Activated CD8-positive, alpha-beta T cell treated with anti-CD3 and anti-CD28 coated beads for 36 hours (primary cell): ENCODE measurements at regions not wholly inside any gene's neighbourhood (a gene's known extent, or its start where the extent isn't known, plus 50 kb on each side); places are given as distances from the start of the nearest gene placed in this dataset.

Source experiments
- ATAC-seq: fragments of 200-7000 bp; cut with Tn5 transposase; one replicate; pipeline ENCODE4 v1.10.0; 2021; ENCODE audit warnings: mild to moderate bottlenecking, moderate library complexity
- CTCF ChIA-PET: fragments of 350-600 bp; sonication (Branson Sonifier 250); formaldehyde crosslinking; loops from one replicate; lab custom pipeline; 2021; ENCODE audit warnings: antibody characterized with exemption; lab: Charles Lee
- POLR2A ChIA-PET: fragments of 350-600 bp; sonication (Branson Sonifier 250); formaldehyde crosslinking; loops from one replicate; lab custom pipeline; 2021; ENCODE audit warnings: antibody characterized with exemption; lab: Charles Lee
- DNase-seq: peaks from one replicate; pipeline ENCODE4 v3.0.0-alpha.2; 2020
- H3K27ac Mint-ChIP-seq: one replicate; pipeline ENCODE4 v1.8.0; 2021; ENCODE audit warnings: mild to moderate bottlenecking, mixed read lengths
- H3K27me3 Mint-ChIP-seq: one replicate; pipeline ENCODE4 v1.8.0; 2021; ENCODE audit warnings: mixed read lengths
- H3K36me3 Mint-ChIP-seq: one replicate; pipeline ENCODE4 v1.8.0; 2021; ENCODE audit warnings: low read depth, mixed read lengths
- H3K4me1 Mint-ChIP-seq: one replicate; pipeline ENCODE4 v1.8.0; 2021; ENCODE audit warnings: low read depth, mixed read lengths
- H3K4me3 Mint-ChIP-seq: one replicate; pipeline ENCODE4 v1.8.0; 2021; ENCODE audit warnings: mild to moderate bottlenecking, moderate library complexity, mixed read lengths
- H3K9me3 Mint-ChIP-seq: one replicate; pipeline ENCODE4 v1.8.0; 2021; ENCODE audit warnings: mixed read lengths
- intact Hi-C: fragments of 100-400 bp; cut with micrococcal nuclease; formaldehyde crosslinking; loops from one replicate; pipeline ENCODE4 v1.10.0; 2022
- TF ChIP-seq, protein P1 (sequence below): fragments of 200-600 bp; IDR thresholded peaks from one replicate; pipeline ENCODE4 v1.8.0; 2022; ENCODE audit warnings: antibody characterized with exemption, mild to moderate bottlenecking

DNA sequence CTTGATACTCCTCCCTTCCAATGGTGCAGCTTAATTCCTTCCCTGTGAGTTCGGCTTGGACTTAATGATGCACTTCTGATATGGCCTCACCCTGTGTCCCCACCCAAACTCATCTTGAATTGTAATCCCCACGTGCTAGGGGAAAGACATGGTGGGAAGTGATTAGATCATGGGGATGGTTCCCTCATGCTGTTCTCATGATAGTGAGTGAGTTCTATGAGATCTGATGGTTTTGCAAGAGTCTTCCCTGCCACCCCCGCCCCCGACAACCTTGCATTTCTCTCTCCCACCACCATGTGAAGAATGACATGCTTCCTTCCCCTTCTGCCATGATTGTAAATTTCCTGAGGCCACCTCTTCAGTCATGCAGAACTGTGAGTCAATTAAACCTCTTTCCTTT is 50.3 kb upstream of the HLA-G start:
- POLR2A ChIA-PET = no interaction called here
- Mint-ChIP-seq H3K4me3 (no peak overlapping the region), H3K36me3 (no peaks in the 10 kb centered on the region), H3K27ac (no peak overlapping the region), H3K4me1 (no peaks in the 10 kb centered on the region), H3K9me3 (no peaks in the 10 kb centered on the region), H3K27me3 (peaks cover 33% of the 10 kb centered on the region)
- TF ChIP-seq, protein P1, sequence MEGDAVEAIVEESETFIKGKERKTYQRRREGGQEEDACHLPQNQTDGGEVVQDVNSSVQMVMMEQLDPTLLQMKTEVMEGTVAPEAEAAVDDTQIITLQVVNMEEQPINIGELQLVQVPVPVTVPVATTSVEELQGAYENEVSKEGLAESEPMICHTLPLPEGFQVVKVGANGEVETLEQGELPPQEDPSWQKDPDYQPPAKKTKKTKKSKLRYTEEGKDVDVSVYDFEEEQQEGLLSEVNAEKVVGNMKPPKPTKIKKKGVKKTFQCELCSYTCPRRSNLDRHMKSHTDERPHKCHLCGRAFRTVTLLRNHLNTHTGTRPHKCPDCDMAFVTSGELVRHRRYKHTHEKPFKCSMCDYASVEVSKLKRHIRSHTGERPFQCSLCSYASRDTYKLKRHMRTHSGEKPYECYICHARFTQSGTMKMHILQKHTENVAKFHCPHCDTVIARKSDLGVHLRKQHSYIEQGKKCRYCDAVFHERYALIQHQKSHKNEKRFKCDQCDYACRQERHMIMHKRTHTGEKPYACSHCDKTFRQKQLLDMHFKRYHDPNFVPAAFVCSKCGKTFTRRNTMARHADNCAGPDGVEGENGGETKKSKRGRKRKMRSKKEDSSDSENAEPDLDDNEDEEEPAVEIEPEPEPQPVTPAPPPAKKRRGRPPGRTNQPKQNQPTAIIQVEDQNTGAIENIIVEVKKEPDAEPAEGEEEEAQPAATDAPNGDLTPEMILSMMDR = no peak
- intact Hi-C loops = no loop called here
- no peak for DNase-seq
- CTCF ChIA-PET = interaction anchor here (0.9 to 1.6 kb wide), 2 partner anchors 24 to 123 kb away, joined by 3 to 6 read pairs; no protein-coding TSS in a partner anchor
- ATAC-seq = no peak
